Epithelial cell of esophagus (primary cell): ENCODE measurements at regions not wholly inside any gene's neighbourhood (a gene's known extent, or its start where the extent isn't known, plus 50 kb on each side); places are given as distances from the start of the nearest gene placed in this dataset.
"Not testable (repeated sequence)": the region's sequence is repeated elsewhere in the genome, so short reads cannot be mapped to it uniquely, and the experiment has no call there.

ENCODE experiments used
- DNase-seq: peaks from one replicate; pipeline ENCODE4 v3.0.0; 2010; ENCODE audit warnings: low read depth
- H3K4me3 ChIP-seq: 2 replicates; pipeline ENCODE4 v1.5.1; 2011; ENCODE audit warnings: mild to moderate bottlenecking, low read length, control low read depth
- CTCF ChIP-seq: IDR thresholded peaks from 2 replicates; pipeline ENCODE4 v1.5.1; 2011; ENCODE audit warnings: low read depth, mild to moderate bottlenecking, low read length, control low read depth, inconsistent platforms; ENCODE audit not compliant: insufficient read depth; ENCODE audit errors: missing control alignments

GRCh38 chrY:3195035-3195434 is 259.9 kb downstream of the ZFY start:
- not testable (repeated sequence) for H3K4me3 ChIP-seq, DNase-seq

- H3K4me3 ChIP-seq, DNase-seq: not testable (repeated sequence)
Measured at GRCh38 chrY:3202287-3202686, 267.1 kb downstream of the ZFY start.

GRCh38 chrY:3206733-3207132 is 271.6 kb downstream of the ZFY start:
- H3K4me3 ChIP-seq, DNase-seq: not testable (repeated sequence)

- not testable (repeated sequence) for H3K4me3 ChIP-seq, DNase-seq
Measured at GRCh38 chrY:3213183-3213582, 278.0 kb downstream of the ZFY start.

- DNase-seq, H3K4me3 ChIP-seq: not testable (repeated sequence)
Measured at GRCh38 chrY:3218134-3218533, 283.0 kb downstream of the ZFY start.

- H3K4me3 ChIP-seq, DNase-seq: not testable (repeated sequence)
Measured at GRCh38 chrY:3218559-3218958, 283.4 kb downstream of the ZFY start.

GRCh38 chrY:3262911-3263310 is 316.0 kb upstream of the TGIF2LY start:
- DNase-seq, H3K4me3 ChIP-seq: not testable (repeated sequence)

GRCh38 chrY:3288063-3288462 is 290.8 kb upstream of the TGIF2LY start:
- not testable (repeated sequence) for H3K4me3 ChIP-seq, DNase-seq

GRCh38 chrY:3297235-3297634 is 281.6 kb upstream of the TGIF2LY start:
- not testable (repeated sequence) for DNase-seq, H3K4me3 ChIP-seq

GRCh38 chrY:3319988-3320387 is 258.9 kb upstream of the TGIF2LY start:
- not testable (repeated sequence) for H3K4me3 ChIP-seq, DNase-seq

GRCh38 chrY:3367535-3367934 is 211.3 kb upstream of the TGIF2LY start:
- DNase-seq, result not testable (repeated sequence)

GRCh38 chrY:3368459-3368858 is 210.4 kb upstream of the TGIF2LY start:
- DNase-seq, H3K4me3 ChIP-seq: not testable (repeated sequence)

More at GRCh38 chrY:3367535-3367934, 211.3 kb upstream of the TGIF2LY start:
- H3K4me3 ChIP-seq, result not testable (repeated sequence)

GRCh38 chrY:3391508-3391907 is 187.4 kb upstream of the TGIF2LY start:
- not testable (repeated sequence) for DNase-seq, H3K4me3 ChIP-seq

- H3K4me3 ChIP-seq, DNase-seq: not testable (repeated sequence)
Measured at GRCh38 chrY:3404241-3404640, 174.6 kb upstream of the TGIF2LY start.

- not testable (repeated sequence) for H3K4me3 ChIP-seq
- peak; percentile 14 for DNase-seq
- TF ChIP-seq CTCF, result peak; percentile 35
Measured at GRCh38 chrY:3405585-3405984, 173.3 kb upstream of the TGIF2LY start.

GRCh38 chrY:3406896-3407452 is 171.9 kb upstream of the TGIF2LY start:
- not testable (repeated sequence) for DNase-seq, H3K4me3 ChIP-seq

GRCh38 chrY:3410322-3410892 is 168.5 kb upstream of the TGIF2LY start:
- not testable (repeated sequence) for H3K4me3 ChIP-seq, DNase-seq
